Posterior cingulate gyrus (tissue), 11 donors: ENCODE measurements at regions not wholly inside any gene's neighbourhood (a gene's known extent, or its start where the extent isn't known, plus 50 kb on each side); places are given as distances from the start of the nearest gene placed in this dataset.

Experiments
- DNase-seq, 10 donors: peaks; one replicate each; pipeline versions ENCODE4 v3.0.0 to v3.0.0-alpha.2; 2020 to 2021; ENCODE audit warnings: mixed read lengths in 3 of 10
- intact Hi-C: fragments of 100-400 bp; cut with DNase I; formaldehyde crosslinking; loops from one replicate; pipeline ENCODE4 v1.15.1; 2023

DNA sequence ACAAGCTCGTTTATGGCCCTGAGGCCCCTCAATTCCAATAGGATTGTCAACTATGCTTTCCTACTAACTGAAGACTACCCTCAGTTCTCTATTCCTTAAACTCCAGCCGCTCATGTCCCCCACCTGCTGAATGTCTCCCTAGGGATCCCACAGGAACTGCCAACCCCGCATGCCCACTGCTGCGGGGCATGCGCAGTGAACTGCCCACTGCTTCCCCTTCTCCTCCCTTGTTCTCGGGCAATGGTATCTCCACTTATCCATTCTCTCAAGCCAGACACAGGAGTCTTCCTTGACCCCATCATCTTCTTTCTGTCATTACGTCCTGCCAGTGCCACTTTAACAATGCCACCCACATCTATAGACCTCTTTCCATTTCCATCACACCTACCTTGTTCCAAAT lies 90.0 kb downstream of the FGF18 start:
- intact Hi-C loops: no loop called here
- DNase-seq: no peak

GRCh38 chr5:171512397-171512796 lies 93.0 kb downstream of the FGF18 start:
- intact Hi-C loops: no loop called here
- DNase-seq: no peak

DNA sequence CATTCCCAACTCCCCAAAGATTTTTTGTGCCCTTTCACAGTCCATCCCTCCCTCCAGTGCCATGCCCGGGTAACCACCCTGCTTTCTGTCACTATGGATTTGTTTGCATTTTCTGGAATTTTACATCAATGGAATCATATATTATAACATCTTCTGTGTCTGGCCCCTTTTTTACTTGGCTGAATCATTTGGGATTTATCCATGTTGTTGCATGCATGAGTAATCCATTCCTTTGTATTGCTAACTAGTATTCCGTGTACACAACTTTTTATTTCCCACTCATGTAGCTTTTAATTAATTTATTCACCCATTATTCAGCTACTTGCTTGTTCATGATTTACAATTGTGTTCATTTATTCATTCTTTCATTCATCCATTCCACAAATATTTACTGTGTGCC lies 94.1 kb downstream of the FGF18 start:
- intact Hi-C loops: no loop called here
- DNase-seq: no peak

DNA sequence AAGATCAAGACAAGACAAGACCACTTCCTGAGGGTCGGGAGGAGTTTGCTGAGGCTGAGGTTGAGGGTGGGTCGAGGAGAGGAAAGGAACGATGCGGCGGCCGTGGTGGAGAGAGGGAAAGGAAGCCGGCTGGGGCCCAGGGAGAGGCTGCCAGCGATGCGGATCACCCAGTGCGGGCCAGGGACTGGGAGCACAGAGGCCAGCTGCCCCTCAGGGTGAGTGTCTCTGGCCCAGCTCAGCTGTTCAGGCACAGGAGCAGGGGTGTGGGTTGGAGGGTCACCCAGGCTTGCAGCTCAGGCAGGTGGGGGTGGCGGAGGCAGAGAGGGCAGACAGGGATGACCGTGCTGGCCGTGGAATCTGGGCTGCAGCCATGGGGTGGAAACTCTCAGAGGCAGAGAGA lies 99.5 kb downstream of the FGF18 start:
- intact Hi-C loops: no loop called here

GRCh38 chr5:171520300-171521174 lies 101.1 kb downstream of the FGF18 start:
- peak in 1 of 10 donors; percentile 15 for DNase-seq
- intact Hi-C loops: no loop called here

More for the DNA sequence above, 99.5 kb downstream of the FGF18 start:
- no peak for DNase-seq

DNA sequence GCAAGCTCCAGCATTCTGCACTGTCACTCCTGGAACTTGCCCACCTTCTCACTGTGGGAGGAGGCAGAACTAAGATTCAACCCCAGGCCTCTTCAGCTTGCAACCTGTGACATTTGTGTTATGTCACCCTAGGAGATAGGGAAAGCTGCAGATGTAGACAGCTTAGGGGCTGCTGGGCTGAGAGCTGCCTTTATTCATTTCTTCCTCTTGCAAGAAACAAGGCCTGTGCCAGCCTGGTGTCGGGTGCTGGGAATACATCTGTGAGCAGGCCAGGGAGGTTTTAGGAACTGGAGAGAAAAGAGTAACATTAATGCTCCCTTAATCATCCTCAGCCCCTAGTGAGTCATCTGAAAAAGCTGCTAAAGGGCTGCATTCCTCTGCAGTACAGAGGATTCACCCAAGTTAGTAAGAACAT lies 101.8 kb downstream of the FGF18 start:
- intact Hi-C loops: no loop called here
- peak in 1 of 10 donors; percentile 47 for DNase-seq

DNA sequence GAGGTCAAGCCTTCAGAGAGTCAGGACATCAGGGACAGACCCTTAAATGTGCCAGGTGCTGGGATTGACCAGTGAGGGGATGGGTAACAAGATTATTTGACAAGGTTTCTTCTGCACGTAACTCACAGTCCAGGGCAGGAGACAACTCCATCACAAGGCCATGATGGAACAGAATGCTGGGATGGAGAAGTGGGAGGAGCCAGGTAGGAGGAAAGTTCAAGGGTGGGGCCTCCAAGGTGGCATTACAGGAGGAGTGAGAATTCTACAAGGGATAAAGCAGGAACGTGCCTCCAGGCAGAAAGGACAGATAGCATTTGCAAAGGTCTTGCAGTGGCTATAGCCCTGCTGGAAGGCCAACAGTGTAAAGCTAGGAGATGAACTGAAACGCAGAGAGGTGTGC lies 102.2 kb downstream of the FGF18 start:
- intact Hi-C loops: no loop called here
- DNase-seq: no peak

- no peak for DNase-seq
- intact Hi-C loops: no loop called here
Observed at GRCh38 chr5:171523781-171524180, 104.3 kb downstream of the FGF18 start.

DNA sequence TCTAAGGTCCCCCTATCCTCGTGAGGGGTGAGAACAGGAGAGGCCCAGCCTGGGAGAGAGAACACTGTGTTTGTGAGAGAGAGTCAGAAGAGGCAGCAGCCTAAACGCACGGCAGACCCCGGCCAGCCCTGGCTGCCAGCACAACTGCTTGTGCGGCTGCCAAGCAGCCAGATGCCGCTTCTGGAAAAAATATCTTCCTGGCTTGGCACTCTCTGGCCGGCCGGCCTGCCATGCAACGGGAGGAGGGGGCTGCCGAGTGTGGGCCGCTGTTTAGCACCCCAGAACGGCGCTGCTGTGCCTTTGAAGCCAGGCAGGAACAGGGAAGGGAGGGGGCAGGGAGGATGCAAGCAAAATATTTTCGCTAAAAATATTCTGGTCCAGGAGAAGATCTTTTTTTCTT lies 105.0 kb downstream of the FGF18 start:
- intact Hi-C loops: no loop called here
- peak in 3 of 10 donors; percentile 13 to 80 (median 18) for DNase-seq

DNA sequence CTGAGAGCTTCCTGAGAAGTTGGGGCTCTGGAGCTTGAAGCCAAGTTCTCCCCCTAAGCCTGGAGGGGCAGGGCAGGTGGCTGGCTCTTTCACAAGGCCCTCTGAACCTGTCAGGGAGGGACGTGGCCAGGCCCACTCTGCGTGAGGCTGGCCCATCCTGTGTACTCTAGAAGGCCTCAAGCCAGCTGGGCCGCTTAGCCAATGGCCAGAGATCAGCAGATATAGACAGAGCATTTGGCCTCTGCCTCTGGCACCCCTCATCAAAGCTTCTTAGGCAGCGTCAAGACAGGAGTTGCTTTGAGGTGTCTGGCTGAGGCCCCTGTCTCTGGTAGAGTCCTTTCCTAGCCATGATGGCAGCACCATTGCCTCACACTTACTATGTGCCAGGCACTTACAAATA lies 105.6 kb downstream of the FGF18 start:
- intact Hi-C loops: no loop called here
- no peak for DNase-seq

- intact Hi-C loops: no loop called here
- DNase-seq: no peak
Observed at GRCh38 chr5:171528036-171528435, 108.6 kb downstream of the FGF18 start.

DNA sequence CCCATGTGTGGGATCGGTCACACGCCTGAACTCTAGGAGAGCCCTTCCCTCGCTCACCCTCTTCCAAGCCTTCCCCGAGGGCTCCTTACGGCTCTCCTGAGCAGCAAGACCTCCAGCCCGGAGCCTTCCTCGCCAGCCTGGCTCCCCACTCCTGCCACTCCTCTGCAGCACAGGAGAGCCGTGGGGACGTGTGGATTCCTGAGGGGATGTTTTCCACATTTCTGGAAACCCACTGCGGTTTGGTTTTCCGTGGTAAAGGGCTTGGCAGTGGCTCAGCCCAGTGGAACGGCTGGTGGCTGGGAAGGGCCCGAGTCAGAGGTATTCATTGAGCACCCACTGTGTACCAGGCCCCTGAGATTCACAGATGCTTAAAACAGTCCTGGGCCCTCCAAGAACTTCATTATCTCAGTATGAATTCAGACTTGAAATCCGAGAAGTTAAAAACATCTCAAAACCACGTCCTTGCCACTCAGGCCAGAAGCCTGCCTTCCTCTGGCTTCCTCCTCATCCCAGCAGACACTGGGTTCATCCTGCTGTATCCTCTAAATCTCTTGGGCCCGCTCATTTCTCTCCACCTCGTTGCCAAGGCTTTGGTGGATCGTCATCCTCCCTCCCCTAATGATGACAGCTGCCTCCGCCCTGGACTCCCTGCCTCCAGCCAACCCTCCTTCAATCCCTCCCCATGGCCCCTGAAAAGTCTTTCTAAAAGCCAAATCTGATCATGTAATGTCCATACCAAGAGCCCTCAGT lies 109.6 kb downstream of the FGF18 start:
- intact Hi-C loops: no loop called here
- DNase-seq: no peak

DNA sequence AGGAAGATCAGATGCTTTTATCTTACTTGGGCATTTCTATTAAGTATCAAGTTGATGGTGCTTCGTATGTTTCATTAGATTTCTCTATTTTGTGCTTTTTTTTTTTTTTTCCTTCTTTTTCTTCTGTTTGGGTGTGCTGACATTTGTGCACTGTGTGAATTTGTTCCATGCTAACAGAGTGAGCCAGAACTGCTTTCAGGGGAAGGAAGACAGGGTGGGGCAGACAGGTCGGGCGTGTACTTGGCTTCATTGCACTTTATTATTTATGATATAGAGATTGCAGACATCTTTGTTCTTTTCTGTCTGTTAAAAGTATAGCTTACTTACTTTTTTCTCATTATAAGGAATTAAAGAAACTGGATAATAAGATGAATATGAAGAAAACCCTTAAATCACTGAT lies 112.2 kb downstream of the FGF18 start:
- intact Hi-C loops: no loop called here
- no peak for DNase-seq

DNA sequence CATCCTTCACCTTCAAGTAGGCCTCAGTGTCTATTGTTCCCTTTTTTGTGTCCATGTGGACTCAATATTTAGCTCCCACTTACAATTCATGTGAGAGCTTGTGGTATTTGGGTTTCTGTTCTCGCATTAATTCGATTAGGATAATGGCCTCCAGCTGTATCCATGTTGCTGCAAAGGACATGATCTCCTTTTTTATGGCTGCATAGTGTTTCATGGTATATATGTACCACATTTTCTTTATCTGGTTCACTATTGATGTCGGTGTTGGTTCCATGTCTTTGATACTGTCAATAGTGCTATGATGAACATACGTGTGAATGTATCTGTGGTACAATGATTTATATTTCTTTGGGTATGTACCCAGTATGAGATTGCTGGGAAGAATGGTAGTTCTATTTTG lies 113.7 kb downstream of the FGF18 start:
- intact Hi-C loops: no loop called here
- no peak for DNase-seq

- intact Hi-C loops: no loop called here
- DNase-seq: no peak
Observed at GRCh38 chr5:171534043-171534895, 114.8 kb downstream of the FGF18 start.

DNA sequence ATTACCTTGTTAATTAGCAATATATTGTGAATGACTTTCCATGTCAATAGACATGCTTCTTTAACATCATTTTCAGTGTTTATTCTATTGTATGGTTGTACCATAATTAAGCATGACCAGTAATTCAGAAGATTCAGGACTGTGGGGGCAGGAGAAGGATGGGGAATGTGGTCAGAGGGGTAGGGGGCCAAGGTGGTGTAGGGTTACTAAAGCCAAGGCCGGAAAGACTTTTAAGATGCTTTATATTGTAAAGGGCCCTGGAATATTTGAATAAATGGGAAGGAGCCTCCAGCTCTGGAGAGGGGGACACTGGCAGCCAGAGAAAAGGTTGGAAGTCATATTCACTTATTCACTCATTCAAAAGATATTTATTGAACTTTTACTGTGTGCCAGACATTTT lies 115.7 kb downstream of the FGF18 start:
- intact Hi-C loops: no loop called here
- DNase-seq: no peak

GRCh38 chr5:171537070-171537849 lies 117.8 kb downstream of the FGF18 start:
- intact Hi-C loops: no loop called here
- DNase-seq: no peak

DNA sequence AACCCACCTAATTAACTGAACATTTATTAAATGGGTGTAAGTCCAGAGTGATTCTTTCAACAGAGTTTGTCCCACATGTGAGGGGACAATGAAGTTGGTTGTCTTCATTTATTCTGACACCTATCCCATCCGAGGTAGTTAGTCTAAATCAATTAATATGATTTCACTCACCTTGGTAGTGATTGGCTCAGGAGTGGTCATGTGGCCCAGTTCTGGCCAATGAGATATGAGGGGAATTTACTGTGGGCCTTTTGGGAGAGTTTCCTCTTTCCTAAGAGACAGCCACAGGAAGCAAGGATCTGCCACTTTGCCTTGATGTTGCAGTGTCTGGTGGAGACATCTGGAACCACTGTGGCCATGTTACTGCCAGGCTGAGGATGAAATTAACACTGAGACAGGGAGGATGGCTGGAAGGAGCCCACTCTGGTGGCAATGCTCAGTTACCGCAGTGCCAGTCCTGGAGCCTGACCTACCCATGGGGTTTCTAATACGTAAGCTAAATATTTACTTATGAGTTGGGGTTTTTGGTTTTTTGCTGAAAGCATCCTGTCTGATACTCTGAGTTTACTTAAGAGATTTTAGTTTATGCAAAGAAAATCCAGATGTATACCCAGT lies 118.6 kb downstream of the FGF18 start:
- intact Hi-C loops: no loop called here
- DNase-seq: no peak

- no peak for DNase-seq
- intact Hi-C loops: no loop called here
Observed at GRCh38 chr5:171538681-171539080, 119.2 kb downstream of the FGF18 start.

GRCh38 chr5:171540865-171541264 lies 121.4 kb downstream of the FGF18 start:
- intact Hi-C loops: no loop called here

More at GRCh38 chr5:171540865-171541264, 121.4 kb downstream of the FGF18 start:
- DNase-seq: no peak
